ENCODE measurements at regions not wholly inside any gene's neighbourhood (a gene's known extent, or its start where the extent isn't known, plus 50 kb on each side); places are given as distances from the start of the nearest gene placed in this dataset.
"Not testable (repeated sequence)": the region's sequence is repeated elsewhere in the genome, so short reads cannot be mapped to it uniquely, and the experiment has no call there.

DNA sequence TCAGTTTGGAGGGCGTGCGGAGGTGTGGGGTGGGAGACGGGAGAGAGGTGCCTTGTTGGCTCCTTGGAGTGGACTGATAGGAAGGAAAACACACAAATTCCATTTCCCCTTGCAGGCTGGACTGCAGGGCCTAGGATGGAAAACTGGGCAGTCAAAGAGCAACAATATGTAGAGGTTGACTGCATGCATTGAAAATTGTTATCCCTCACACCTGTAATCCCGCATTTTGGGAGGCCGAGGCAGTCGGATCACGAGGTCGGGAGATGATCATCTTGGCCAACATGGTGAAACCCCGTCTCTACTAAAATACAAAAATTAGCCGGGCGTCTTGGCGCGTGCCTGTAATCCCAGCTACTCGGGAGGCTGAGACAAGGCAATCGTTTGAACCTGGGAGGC lies 128.2 kb downstream of the PPIAL4G start:
- DNase-seq, result no peak

DNA sequence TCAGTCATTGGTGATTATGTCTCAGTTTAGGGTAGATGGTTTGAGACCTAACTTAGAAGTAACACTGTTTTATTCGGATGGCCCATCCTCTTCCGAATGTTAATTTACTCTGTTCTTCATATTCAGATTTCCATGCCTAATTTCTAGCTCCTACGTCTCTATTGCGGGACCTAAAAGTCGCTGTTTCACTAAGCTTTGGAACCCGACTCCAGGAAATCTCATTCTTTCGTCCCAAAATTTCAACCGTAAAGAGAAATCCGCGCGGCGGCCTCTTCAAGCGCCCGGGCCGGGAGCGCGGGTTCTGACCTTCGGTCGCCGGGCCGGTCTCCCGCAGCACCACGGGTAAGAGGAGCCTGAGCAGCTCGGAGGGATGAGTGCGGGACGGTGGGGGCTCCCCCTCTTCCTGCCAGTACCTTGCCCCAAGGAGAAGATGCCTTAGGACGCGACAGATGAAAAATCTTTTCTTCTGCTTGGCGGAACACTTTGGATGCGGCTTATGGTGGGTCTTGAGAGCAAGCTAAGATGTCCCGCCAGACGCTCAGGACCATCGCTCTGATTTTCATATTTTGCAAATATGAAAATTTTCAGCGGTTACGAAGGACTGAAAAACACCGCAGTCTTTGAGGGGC lies 128.7 kb downstream of the PPIAL4G start:
- no peak for DNase-seq

DNA sequence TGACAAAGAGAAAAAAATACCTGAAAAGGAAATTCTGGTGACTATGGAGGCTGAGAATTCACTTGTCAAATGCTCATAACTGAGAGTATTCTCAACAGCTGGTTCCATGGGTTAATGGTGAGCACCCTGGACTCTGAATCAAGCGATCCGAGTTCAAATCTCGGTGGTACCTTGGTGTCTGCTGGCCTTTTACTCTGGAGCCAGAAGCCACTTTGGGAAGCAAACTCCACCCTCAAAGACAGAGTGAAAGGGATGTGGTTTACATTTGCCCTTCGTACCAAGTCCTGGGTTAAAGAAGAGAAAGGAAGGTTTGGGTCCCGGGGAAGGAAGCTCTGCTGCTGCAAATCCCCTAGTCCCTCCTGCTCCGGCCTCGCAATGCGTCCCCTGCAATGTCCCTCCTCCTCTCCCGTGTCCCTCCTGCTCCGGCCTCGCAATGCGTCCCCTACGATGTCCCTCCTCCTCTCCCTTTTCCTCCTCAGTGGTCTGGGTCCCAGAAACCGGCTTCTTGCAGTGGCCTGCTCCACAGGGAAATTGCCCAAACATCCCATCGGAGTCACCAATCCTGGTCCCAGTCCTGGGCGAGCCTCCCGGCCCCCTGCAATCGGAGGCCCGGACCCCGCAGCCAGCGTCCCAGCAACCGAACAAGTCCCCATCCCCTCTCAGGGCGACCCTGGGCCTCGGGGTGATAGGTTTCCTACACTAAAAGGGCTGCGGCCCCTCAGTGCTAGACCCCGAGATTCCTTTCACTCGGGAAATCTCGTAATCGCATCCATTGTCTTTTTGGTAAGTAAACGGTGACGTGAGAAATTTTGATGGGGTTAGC lies 129.4 kb downstream of the PPIAL4G start:
- DNase-seq, result no peak

DNA sequence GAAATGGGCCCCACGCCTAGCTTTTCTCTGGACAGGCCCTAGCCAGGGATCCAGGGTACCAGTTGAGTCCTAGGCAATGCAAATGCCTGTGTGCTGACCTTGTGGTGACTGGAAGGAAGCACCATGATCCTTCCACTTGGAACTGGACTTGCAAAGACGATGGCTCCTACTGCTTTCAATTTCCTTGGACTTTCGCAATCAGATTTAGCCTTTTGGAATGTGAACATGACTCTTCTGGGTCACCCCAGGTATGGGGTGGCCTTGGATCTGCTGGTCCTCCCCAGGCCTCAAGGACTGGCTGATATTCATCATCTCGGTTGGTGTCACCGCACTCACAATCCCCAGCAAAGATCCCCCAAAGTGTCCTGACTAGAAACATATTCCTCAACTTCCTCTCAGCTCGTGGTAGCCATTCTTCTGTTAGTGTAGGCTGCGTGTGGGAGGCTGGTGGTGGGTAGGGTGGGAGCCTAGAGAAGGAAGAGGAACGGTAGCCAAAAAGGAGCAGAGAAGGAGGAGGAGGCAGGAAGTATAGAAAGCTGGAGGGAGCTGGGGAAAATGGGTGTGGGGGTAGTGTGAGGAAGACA lies 130.5 kb downstream of the PPIAL4G start:
- no peak for DNase-seq

DNA sequence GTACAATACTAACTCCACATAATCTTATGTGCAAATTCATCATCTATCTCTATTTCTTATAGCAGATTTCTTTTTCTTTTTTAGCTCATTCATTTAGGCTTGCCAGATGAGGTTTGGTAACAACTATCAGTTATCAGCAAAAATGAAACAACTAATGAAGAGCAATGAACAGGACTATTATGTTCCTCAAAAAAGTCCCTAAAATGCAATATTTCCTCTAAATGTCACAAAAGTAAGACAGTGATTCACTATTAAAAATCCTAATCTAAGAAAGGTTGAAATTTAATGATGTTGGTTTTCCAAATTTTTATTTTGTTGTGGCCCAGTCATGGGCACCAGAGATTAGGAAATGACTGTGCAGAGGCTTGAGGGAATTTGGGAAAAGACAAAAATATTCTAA lies 135.3 kb downstream of the PPIAL4G start:
- no peak for DNase-seq

DNA sequence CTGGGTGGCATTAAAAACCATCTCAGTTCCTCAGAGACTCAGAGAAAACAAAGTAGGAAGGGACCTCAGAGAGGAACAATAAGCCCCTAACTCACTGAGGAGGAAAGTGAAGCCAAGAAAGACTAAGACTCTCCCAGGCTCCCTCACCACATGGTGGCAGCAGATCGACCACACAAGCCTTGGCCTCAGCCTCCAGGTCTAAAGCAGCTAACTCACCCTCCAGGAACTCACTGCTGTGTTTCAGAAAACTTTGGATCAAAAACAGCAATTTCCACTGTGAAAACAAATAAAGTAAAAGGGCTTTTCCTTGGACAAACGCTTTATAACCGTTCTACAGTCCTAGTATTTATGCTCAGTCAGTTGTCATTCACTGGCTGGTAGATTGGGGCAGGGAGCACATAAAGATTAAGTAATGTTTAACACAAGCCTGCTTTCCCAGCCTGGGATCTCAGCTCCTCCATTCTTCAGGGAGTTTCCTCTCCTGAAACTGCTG lies 137.4 kb downstream of the PPIAL4G start:
- peak; percentile 18 to 28 for DNase-seq

DNA sequence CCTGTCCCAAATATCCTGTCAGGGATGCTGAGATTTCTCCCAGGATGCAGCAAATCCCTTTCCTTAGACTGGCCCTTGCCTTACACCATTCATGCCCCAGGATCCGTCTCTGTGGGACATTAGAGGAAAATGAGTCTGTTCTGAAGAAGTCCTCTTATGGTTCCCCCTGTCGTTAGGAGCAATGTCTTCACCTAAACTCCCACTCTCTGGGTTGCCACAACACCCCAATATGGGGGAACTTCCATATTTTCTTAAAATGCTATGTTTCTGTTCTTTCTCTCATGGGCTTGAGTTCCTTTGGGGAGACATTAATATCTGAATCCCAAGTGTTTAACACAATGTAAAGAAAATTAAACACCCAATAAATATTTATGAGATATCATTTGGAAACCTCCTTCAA lies 138.5 kb downstream of the PPIAL4G start:
- not testable (repeated sequence) for DNase-seq

DNA sequence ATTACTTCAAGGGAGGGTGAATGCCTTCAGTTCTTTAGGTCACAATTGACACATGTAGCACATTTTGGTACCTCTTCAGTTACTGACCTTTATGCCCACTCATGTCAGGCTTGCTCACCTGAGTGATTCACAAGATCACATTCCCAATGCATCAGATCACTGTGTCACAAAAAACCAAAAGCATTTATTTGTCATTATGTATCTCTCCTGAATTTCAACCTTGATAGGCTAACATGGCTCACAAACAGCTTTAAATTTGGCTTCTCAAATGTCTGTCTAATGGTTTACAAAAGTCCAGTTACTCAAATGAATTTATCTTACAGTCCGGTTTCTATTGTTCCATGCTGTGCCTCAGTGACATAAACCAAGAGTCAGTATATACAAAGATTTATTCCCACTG lies 141.4 kb downstream of the PPIAL4G start:
- DNase-seq, result not testable (repeated sequence)

DNA sequence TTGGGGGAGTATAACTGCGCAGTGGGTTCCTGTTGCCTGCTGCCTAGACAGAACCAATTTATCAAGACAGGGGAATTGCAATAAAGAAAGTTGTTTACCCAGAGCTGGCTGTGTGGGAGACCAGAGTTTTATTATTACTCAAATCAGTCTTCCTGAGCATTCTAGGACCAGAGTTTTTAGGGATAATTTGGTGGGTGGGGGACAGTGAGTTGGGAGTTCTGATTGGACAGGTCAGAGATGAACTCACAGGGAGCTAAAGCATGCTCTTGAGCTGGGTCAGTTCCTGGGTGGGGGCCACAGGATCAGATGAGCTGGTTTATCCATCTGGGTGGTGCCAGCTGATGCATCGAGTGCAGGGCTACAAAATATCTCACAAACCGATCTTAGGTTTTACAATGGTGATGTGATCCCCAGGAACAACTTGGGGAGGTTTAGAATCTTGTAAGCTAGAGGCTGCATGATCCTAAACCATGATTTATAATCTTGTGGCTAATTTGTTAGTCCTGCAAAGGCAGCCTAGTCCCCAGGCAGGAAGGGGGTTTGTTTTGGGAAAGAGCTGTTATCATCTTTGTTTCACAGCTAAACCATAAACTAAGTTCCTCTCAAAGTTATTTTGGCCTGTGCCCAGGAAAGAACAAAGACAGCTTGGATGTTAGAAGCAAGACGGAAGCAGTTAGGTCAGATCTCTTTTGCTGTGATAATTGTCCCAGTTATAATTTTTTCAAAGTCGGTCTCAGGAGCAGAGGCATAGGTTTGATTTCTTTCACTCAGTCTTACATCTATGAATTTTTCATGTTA lies 146.8 kb downstream of the PPIAL4G start:
- DNase-seq, result not testable (repeated sequence)

DNA sequence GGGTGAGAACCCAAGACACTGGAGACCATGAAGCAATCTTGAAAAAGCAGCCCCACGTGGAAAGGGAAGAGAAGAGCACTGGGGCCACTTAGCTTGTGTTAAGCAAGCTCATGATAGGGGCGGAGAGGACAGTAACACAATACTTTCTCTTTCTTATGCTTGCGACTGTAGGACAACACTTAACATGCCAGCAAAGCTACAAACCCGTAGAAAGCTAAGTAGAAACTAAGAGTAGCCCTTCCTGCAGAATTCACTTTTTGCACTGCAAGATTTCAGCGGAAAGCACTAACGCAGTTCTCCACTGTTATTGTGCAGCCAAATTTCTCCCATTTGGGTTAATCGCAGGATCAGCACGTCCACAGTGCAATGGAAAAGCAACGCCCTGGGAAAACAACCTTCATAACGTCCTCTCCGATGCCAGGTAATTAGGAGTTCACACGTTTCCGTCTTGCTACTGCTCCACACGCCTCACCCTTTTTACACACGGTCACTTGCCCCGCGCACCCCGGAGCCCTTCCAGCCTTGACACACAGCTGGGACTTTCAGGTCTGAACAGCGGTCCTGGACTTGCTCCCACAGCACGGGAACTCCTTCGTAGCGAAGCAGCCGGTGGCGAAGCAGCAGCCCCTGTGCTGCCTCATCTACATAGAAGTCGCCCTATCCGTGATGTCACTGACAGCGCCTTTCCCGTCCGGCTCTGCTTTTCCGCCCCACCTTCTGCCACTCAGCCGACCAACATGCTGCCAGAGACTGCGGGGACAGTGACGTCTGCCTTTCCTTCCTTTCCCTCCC lies 148.6 kb downstream of the PPIAL4G start:
- peak; percentile 96 to 97 for DNase-seq

DNA sequence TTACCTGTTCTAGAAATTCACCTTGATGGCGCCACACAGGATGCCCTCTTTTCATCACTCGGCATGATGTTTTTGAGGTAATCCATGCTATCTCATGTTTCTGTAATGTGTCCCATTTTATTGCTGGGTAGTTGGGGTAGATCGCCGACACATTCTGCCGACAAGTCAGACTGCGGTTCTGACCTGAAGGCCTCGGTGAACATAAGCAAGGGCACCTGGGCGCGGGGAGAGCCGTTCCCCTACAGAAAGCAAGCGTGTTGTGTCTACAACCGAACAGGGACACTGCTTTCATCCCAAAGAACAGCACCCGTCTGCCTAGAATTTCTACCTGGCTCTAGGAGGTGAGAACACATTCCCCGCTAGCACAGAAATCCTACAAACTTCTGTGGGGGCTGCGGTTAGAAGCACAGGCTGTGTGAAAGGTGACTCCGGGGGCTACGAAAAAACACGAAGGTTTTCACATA lies 149.2 kb downstream of the PPIAL4G start:
- no peak for DNase-seq

DNA sequence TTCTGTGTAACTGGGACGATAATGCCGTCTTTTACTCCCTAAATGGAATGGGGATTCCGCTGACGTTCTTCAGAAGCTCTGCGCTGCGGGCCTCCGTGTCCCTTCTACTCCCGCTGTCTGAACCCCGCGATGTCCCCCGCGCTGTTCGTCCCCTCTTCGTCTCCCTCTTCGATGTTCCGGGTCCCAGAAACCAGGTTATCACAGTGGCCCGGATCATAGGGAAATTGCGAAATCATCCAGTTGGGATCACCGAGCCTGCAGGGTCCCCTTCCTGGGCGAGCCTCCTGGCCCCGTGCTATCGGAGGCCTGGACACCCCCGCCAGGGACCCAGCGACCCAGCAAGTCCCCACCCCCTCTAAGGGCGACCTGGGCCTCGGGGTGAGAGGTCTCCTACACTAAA lies 154.2 kb downstream of the PPIAL4G start:
- no peak for DNase-seq

DNA sequence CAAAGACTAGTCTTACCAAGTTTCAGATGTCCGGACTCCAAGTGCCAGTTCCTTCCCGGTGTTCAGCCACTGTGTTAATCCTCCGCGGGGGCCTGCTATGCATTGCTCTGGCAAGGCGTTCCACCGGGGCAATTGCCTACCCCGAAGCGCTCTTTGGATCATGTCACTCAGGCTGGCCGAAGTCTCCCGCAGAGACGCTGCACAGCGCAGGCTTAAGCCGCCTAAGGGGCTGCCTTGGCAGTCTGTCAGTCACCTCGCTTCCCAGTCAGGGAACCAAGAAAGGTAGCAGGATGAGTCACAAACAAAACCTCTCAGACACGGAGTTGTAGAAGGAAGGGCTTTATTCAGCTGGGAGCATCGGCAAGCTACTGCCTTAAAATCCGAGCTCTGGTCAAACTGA lies 158.1 kb downstream of the PPIAL4G start:
- DNase-seq, result not testable (repeated sequence)

DNA sequence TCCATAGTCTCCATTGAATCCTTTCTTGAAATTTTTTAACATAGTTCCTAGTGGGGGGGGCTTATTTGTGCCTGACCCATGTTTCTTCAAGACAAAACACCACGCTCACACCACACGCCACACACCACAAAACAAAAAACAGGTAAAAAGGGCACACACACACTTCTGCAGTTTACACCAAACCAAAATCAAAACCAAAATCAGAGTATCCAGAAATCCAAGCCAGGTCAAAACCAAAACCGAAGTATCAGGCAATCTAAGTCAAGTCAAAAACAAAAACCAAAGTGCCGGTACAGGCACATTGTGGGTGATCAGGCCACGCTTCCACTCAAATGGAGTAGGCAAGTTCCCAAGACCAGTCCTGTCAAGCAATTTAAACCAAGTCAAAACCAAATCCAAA lies 158.6 kb downstream of the PPIAL4G start:
- DNase-seq, result not testable (repeated sequence)

DNA sequence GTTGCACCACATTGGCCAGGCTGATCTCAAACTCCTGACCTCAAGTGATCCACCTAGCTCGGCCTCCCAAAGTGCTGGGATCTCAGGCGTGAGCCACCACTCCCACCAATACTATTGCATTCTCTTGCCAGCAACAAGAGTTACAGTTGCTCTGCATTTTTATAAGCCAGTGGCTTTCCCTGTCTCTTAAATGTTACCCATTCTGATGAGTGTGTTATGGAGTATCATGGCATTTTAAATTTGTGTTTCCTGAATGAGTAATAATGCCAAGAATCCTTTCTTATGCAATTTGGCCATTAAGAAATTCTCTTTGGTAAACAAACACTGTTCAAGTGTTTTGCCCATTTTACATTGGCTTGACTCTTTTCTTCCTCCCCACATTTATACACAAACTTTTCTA lies 163.0 kb downstream of the PPIAL4G start:
- DNase-seq, result not testable (repeated sequence)

DNA sequence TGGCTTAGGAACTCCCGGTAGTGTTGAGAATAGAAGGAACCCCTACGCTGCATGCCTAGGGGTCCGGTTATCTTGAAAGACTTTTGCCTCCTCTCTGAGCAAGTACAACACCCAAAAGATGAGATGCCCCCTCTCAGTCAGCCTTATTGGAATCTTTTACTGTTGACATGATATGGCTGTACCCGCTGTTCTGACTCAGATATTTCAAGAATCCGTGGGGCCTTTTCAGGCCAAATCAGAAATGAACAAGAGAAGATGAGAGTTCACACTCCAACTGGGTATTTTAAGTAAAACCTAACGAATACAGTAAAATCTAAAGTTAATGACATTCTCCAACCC lies 164.2 kb downstream of the PPIAL4G start:
- no peak for DNase-seq

DNA sequence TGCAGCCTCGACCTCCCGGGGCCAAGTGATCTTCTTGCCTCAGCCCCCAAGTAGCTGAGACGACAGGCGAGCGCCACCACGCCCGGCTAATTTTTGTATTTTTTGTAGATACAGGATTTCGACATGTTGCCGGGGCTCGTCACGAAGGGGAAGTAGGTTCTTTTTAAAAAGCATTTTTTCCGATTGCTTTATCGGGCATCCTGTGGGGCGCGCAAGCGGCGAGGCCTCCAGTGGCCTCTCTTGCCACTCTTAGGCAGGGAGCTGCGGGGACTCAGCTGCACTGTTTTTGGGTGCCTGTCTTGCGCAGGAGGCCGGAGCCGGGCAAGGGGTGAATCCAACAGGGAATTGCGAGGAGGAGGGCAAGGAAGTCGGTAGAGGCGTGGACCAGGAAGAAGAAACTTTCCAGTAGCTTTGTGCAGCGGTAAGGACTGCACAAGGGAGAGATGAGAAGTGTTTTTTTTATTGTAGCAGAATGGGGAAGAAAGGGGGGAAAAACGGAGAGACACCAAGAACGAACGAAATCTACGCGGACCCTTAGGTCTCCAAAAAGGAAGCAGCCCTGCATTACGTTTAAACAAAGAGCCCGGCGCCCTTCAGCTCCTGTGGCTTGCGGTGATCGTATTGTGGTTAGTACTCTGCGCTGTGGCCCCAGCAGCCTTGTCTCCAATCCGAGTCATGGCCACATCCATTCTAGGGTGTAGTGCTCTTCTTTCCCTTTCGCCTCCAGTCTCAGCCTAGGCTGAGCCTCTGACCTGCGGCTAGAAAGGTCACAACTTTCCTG lies 164.8 kb downstream of the PPIAL4G start:
- no peak for DNase-seq

DNA sequence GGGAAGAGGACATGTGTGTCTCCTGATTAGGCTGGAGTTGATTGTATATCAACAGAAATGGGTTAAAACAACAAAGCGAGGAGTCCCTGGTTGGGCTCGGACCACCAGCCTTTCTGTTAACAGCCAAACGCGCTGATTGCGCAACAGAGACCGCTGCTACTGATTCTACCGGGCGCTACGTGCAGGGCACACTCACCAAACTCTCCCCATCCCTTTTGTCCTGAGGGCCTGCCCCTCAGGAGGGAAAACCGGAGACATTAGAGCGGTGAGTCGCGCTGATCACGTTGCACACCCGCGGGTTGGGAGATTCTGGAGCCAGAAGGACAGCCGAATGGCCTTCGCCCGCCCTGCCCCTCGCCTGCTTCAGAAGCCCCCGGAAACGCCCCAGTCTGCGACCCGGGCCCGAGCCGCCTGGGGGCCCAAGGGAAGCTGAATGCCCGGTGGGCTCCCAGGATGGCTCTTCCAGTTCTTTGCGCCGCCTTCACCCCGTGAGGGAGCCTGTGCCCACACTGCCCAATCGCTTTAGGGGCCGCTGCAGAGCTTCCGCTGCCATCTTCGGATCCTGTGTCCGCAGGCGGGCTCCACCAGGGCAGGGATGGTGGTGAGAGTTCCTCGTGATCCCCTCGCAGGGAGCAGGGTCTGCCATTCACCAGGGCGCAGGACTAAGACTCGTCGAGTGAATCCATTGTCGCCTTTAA lies 165.4 kb upstream of the NBPF11 start:
- no peak for DNase-seq

DNA sequence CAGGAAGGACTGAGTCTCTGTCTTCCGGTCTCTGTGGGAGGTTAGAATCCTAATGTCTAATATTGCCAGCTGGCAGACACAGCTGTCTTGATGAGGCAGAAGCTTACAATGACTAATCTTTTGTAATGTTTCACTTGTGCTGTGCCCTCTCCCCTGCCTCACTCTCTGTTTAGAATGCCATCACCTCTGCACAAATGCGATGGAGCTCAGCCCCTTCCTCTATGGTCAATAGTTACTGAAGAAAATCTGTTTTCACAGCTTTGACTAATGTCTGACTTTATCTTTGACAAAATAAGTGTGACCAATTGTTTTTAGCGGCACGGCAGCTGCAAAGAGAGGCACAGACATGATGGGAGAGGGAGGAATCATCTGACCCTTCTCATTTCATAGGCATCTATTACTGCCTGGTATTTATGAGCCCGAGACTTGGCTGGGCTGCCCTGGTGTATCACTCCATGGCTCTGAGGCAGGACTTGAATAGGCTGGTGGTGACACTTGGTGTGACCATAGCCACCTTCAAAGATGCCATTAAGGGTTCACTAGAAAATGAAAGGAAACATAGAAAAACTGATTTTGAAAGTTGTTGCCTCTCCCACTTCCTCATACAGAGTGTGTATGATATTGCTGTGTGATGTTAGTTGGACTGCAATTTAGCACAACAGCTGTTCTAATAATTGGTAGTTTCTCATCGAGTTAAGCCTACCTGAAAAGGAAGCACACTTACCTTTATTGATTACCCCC lies 163.2 kb upstream of the NBPF11 start:
- DNase-seq, result no peak

DNA sequence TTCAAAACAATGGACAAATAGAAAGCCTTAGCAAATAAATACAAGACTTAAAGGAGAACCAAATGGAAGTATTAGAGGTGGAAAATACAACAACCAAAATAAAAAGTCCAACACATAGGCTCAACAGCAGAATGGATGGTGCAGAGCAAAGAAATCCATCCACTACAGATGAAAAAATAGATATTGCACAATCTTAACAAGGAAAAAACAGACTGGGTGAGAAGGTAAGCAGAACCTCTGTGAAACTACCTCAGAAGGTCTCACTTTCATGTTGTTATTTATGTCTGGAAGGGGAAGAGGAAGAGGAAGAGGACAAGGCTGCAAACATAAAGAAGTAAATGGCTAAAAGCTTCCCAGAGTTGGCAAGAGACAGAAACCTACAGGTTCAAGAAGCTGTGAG lies 158.7 kb upstream of the NBPF11 start:
- DNase-seq, result no peak

Measured in SHP77 (cell line).